Esophagus squamous epithelium (tissue), 4 donors: ENCODE measurements at regions not wholly inside any gene's neighbourhood (a gene's known extent, or its start where the extent isn't known, plus 50 kb on each side); places are given as distances from the start of the nearest gene placed in this dataset.
"Not testable (repeated sequence)": the region's sequence is repeated elsewhere in the genome, so short reads cannot be mapped to it uniquely, and the experiment has no call there.

Source experiments
- CTCF ChIP-seq, 6 experiments: fragments of 450-650 bp in 4 of 6; fragments of 200-600 bp in 2 of 6; sonication (generic) in 2 of 6; IDR thresholded peaks; one replicate each; pipeline ENCODE4 v1.5.1; 2016 to 2019; ENCODE audit warnings: antibody characterized with exemption in 6 of 6, mild to moderate bottlenecking in 4 of 6, moderate library complexity in 4 of 6
- POLR2A ChIP-seq, 4 donors: fragments of 450-650 bp; IDR thresholded peaks; one replicate each; pipeline ENCODE4 v1.6.1; 2017; ENCODE audit warnings: antibody characterized with exemption in 4 of 4, mild to moderate bottlenecking in 4 of 4, moderate library complexity in 3 of 4

- not testable (repeated sequence) for TF ChIP-seq CTCF, POLR2A (IDR thresholded peaks at IDR 0.05)
Observed at GRCh38 chrY:18860856-18861255, 87.3 kb upstream of the HSFY2 start.
